ENCODE measurements at regions not wholly inside any gene's neighbourhood (a gene's known extent, or its start where the extent isn't known, plus 50 kb on each side); places are given as distances from the start of the nearest gene placed in this dataset.

DNA sequence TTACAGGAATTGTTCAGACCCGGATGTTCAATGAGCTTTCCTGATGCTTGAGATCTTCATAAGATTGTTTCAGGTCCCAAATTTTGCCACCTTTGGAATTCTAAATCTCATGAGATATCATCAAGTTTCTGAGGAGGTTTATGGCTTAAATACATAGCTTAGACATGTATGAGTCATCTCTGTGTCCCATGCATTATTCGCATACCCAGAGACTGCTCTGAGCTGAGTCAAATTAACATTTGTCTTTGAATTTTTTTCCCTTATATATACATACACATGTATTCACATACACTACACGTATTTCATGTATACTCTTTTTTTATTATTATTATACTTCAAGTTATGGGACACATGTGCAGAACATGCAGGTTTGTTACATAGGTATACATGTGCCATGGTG, 744.6 kb downstream of the BRINP1 start:
- no peak for DNase-seq (ENCODE audit: low read depth in 1 of 2, low spot score in 1 of 2)
- no peak overlapping the region for H3K4me3 ChIP-seq (replicated peaks; ENCODE audit: insufficient read depth, low read length)
- H3K27me3 ChIP-seq (ENCODE audit: insufficient read depth, poor library complexity, severe bottlenecking), result no peaks in the 10 kb centered on the region
- no peak for TF ChIP-seq SPI1 (IDR thresholded peaks at IDR 0.05; ENCODE audit: borderline replicate concordance, low read depth)
- TF ChIP-seq, protein P1, sequence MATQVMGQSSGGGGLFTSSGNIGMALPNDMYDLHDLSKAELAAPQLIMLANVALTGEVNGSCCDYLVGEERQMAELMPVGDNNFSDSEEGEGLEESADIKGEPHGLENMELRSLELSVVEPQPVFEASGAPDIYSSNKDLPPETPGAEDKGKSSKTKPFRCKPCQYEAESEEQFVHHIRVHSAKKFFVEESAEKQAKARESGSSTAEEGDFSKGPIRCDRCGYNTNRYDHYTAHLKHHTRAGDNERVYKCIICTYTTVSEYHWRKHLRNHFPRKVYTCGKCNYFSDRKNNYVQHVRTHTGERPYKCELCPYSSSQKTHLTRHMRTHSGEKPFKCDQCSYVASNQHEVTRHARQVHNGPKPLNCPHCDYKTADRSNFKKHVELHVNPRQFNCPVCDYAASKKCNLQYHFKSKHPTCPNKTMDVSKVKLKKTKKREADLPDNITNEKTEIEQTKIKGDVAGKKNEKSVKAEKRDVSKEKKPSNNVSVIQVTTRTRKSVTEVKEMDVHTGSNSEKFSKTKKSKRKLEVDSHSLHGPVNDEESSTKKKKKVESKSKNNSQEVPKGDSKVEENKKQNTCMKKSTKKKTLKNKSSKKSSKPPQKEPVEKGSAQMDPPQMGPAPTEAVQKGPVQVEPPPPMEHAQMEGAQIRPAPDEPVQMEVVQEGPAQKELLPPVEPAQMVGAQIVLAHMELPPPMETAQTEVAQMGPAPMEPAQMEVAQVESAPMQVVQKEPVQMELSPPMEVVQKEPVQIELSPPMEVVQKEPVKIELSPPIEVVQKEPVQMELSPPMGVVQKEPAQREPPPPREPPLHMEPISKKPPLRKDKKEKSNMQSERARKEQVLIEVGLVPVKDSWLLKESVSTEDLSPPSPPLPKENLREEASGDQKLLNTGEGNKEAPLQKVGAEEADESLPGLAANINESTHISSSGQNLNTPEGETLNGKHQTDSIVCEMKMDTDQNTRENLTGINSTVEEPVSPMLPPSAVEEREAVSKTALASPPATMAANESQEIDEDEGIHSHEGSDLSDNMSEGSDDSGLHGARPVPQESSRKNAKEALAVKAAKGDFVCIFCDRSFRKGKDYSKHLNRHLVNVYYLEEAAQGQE (IDR thresholded peaks at IDR 0.05; ENCODE audit: insufficient replicate concordance, low read depth), result no peak
- TF ChIP-seq POLR2AphosphoS5 (IDR thresholded peaks at IDR 0.05; ENCODE audit: low read depth), result no peak
- no peak for TF ChIP-seq GABPA (IDR thresholded peaks at IDR 0.05; ENCODE audit: low read depth)
- TF ChIP-seq, protein P2, sequence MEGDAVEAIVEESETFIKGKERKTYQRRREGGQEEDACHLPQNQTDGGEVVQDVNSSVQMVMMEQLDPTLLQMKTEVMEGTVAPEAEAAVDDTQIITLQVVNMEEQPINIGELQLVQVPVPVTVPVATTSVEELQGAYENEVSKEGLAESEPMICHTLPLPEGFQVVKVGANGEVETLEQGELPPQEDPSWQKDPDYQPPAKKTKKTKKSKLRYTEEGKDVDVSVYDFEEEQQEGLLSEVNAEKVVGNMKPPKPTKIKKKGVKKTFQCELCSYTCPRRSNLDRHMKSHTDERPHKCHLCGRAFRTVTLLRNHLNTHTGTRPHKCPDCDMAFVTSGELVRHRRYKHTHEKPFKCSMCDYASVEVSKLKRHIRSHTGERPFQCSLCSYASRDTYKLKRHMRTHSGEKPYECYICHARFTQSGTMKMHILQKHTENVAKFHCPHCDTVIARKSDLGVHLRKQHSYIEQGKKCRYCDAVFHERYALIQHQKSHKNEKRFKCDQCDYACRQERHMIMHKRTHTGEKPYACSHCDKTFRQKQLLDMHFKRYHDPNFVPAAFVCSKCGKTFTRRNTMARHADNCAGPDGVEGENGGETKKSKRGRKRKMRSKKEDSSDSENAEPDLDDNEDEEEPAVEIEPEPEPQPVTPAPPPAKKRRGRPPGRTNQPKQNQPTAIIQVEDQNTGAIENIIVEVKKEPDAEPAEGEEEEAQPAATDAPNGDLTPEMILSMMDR (IDR thresholded peaks at IDR 0.05; ENCODE audit: insufficient read depth, low read length), result no peak
- no peak overlapping the region for H3K27ac ChIP-seq (replicated peaks)

DNA sequence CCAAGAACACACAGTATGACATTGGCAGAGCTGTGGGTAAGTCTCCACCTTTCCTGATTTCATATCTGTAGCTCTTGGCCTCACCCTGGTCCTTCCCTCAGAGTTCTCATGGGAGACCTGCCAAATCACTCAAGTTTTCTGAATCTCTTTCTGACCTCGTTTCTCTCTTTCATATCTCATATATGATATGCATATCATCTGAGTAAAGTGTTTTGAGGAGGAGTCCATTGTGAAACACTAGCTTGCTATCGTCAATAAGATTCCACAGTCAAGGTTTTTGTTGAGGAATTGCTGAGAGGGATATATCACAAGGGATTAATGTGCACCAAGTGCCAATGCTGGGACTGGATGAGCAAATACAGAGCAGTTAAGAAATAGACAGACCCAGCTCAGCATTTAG, 739.2 kb downstream of the BRINP1 start:
- TF ChIP-seq POLR2AphosphoS5 (IDR thresholded peaks at IDR 0.05; ENCODE audit: low read depth) (no peak), GABPA (IDR thresholded peaks at IDR 0.05; ENCODE audit: low read depth) (no peak), SPI1 (IDR thresholded peaks at IDR 0.05; ENCODE audit: borderline replicate concordance, low read depth) (no peak)
- TF ChIP-seq, protein P2 (IDR thresholded peaks at IDR 0.05; ENCODE audit: insufficient read depth, low read length), result no peak
- TF ChIP-seq, protein P1 (IDR thresholded peaks at IDR 0.05; ENCODE audit: insufficient replicate concordance, low read depth), result no peak
- no peaks in the 10 kb centered on the region for H3K27me3 ChIP-seq (ENCODE audit: insufficient read depth, poor library complexity, severe bottlenecking)
- no peak overlapping the region for H3K4me3 ChIP-seq (replicated peaks; ENCODE audit: insufficient read depth, low read length)
- no peak overlapping the region for H3K27ac ChIP-seq (replicated peaks)
- DNase-seq (ENCODE audit: low read depth in 1 of 2, low spot score in 1 of 2), result no peak

DNA sequence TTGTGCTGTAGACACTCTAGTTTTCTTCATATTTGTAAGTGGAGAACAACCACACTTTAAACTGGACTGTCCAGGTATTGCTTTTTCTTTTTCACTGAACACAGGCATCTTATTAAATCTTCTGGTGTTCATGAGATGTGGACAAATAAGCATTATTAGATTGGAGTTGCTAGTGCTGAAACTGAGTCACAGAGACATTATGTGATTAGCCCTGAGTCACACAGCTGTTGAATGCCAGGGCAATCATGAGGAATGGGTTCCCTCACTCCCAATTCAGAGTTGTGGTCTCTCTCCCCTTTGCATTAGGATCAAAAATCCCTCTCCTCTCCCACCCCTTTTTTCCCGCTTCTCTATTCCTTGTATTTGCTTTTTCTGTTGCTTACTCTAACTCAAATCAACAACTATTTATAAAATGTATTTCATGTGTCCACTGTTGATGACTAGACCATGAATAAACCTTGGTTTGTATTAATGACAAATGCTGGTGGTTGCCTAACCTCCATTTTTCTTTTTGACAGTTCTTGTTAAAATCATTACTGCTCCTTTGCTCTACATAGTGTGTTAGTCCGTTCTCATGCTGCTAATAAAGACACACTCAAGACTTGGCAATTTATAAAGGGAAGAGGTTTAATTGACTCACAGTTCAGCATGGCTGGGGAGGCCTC, 738.2 kb downstream of the BRINP1 start:
- no peak for DNase-seq (ENCODE audit: low read depth in 1 of 2, low spot score in 1 of 2)
- Histone ChIP-seq H3K27me3 (ENCODE audit: insufficient read depth, poor library complexity, severe bottlenecking) (no peaks in the 10 kb centered on the region), H3K4me3 (replicated peaks; ENCODE audit: insufficient read depth, low read length) (no peak overlapping the region), H3K27ac (replicated peaks) (no peak overlapping the region)
- TF ChIP-seq POLR2AphosphoS5 (IDR thresholded peaks at IDR 0.05; ENCODE audit: low read depth) (no peak), GABPA (IDR thresholded peaks at IDR 0.05; ENCODE audit: low read depth) (no peak), SPI1 (IDR thresholded peaks at IDR 0.05; ENCODE audit: borderline replicate concordance, low read depth) (no peak)
- TF ChIP-seq, protein P1 (IDR thresholded peaks at IDR 0.05; ENCODE audit: insufficient replicate concordance, low read depth), result no peak
- TF ChIP-seq, protein P2 (IDR thresholded peaks at IDR 0.05; ENCODE audit: insufficient read depth, low read length), result no peak

Measured in HL-60 (cell line).